ENCODE measurements at regions not wholly inside any gene's neighbourhood (a gene's known extent, or its start where the extent isn't known, plus 50 kb on each side); places are given as distances from the start of the nearest gene placed in this dataset.

GRCh38 chr14:71465316-71465715 lies 466.9 kb upstream of the RGS6 start:
- DNase-seq (ENCODE audit: low read depth, low spot score): no peak

GRCh38 chr14:71466251-71466650 lies 466.0 kb upstream of the RGS6 start:
- no peak for DNase-seq (ENCODE audit: low read depth, low spot score)

GRCh38 chr14:71466946-71467345 lies 465.3 kb upstream of the RGS6 start:
- DNase-seq (ENCODE audit: low read depth, low spot score): no peak

DNA sequence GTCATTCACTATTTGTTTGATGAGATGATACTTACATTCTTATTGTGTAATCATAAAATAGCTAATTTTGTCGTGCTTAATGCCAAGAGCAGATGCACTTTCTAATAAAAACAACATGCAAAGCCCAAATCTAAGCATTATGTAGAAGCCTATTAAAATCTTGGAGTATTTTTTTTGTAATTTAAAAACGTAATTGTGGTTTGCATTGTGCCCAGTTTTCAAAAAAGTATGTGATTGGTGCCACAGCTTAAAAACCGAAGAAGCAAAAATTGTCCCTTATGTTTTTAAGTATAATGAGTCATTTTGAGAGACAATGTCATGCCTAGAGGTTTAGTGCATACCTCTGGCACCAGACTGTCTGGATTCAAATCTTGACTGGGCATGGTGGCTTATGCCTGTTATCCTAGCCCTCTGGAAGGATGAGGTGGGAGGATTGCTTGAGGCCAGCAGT lies 464.8 kb upstream of the RGS6 start:
- no peak for DNase-seq (ENCODE audit: low read depth, low spot score)

DNA sequence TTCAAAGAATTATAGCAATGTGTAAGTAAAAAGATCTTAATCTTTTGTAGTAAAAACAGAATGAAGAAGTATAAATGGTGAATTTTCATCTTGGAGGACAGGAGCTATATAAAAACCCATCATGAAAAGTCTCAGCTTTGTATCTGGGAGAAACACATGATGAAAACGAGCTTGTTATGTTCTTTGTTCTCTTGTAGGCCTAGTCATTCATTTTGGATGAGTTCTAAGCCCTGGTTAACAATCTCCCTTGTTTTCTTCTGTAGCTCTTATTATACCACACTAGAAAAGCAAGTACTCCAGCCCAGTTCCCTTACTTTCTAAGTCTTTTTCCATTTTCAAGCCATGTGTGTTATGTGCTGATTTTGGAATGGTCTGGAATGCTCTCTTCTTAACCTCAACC lies 463.5 kb upstream of the RGS6 start:
- no peak for DNase-seq (ENCODE audit: low read depth, low spot score)

GRCh38 chr14:71469643-71470335 lies 462.4 kb upstream of the RGS6 start:
- no peak for DNase-seq (ENCODE audit: low read depth, low spot score)

GRCh38 chr14:71471634-71472355 lies 460.4 kb upstream of the RGS6 start:
- no peak for DNase-seq (ENCODE audit: low read depth, low spot score)

DNA sequence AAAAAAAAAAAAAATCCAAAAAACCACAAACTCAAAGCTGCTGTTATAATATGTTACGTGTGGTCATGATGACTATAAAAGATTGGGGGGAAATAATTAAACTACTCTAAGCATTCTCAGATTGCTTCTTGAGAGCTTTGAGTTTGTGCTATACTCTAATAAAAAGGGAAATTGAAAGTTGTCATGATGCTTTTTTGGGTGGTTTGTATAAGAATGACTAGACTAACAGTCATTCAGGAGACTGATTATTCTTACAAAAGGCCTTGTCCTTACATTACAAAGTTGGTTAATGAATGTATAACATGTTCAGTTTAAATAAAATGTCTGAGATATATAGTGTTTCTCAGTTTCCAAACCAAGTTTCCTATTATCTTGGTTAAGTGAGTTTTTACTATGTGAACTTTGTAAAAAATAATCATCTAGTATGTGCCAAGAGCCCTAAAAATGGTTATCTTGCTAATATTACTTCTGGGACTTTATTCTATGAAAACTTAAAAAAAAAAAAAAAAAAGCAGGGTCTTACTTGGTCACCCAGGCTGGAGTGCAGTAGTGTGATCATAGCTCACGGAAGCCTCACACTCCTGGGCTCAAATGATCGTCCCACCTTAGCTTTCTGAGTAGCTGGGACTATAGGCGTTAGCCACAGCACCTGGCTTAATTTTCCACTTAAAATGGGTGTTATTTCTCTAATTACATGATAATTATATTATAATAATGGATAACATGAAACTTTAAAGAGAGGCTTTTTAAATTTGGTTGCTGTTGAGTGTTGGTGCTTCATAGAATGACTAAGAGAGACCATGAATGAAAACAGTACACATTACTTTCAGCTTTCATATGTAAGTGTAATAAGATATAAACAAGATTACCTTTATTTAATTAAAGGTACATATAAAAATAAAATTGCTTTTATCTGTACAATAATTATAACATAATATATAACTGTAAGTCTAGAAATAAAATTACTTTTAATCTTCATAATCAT lies 459.6 kb upstream of the RGS6 start:
- DNase-seq (ENCODE audit: low read depth, low spot score): no peak

DNA sequence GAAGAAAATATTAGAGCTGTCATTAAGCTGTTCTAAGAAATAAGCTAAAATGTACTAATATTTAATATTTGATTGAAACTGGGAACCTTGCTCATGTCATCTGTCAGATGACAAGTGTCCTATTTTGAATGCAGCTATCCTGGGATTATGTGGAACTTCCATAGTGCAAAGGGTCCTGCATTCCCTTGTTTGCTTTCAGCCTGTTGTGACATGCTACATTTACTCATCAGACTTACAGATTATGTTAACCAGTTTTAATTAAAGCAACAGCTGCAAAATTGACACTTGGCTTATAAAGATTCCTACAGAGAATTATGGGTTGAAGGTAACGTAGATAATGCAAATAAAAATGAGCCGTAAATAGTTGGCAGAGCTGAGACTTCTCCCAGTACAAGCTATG lies 458.4 kb upstream of the RGS6 start:
- DNase-seq (ENCODE audit: low read depth, low spot score): no peak

DNA sequence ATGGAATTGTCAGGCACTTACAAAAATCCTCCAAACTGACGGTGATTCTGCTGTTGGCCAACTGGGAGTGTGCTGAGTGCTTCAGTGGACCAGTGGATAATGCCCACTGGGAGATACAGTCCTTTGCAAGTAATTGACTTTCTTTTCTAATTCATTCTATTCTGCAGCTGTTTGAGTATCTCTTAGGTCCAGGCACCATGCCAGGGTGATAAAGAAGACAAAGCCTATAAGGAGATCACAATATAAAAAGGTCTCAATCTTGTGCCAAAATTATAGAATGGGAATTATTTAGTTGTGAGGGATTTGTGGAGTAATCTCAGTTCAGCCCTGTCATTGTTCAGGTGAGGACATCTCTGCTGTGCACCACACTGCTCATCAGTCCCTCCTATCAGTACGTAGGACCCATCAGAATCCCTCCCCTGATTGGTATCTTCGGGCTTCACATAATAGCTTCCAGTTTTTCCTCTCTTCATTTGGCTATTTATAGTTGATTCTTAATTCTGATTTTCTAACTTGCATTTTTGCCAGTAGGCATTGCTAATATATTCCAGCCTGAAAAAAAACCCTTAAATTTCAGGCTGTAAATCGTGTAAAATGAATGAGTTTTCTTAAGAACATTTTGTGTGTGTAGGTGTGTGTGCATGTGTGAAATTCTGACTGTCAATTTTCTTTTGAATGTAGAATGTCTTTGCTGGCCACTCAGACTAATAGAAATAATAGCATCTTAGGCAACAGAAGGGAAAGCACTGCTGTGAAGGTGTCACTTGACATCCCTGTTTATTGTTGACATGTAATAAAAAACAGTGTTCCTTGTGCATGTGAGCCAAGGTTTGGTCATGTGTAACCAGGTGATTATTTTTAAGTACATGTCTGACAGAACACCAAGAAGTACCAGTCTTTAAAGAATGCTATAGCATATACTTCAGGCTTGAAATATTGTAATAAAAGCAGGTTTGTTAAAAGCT lies 457.6 kb upstream of the RGS6 start:
- DNase-seq (ENCODE audit: low read depth, low spot score): no peak

- DNase-seq (ENCODE audit: low read depth, low spot score): no peak
Measured at GRCh38 chr14:71475916-71476315, 456.3 kb upstream of the RGS6 start.

- DNase-seq (ENCODE audit: low read depth, low spot score): no peak
Measured at GRCh38 chr14:71478542-71478941, 453.7 kb upstream of the RGS6 start.

- no peak for DNase-seq (ENCODE audit: low read depth, low spot score)
Measured at GRCh38 chr14:71481021-71481654, 451.1 kb upstream of the RGS6 start.

- DNase-seq (ENCODE audit: low read depth, low spot score): no peak
Measured at GRCh38 chr14:71482671-71483070, 449.6 kb upstream of the RGS6 start.

GRCh38 chr14:71483154-71483553 lies 449.1 kb upstream of the RGS6 start:
- DNase-seq (ENCODE audit: low read depth, low spot score): no peak

- DNase-seq (ENCODE audit: low read depth, low spot score): no peak
Measured at GRCh38 chr14:71485833-71486232, 446.4 kb upstream of the RGS6 start.

DNA sequence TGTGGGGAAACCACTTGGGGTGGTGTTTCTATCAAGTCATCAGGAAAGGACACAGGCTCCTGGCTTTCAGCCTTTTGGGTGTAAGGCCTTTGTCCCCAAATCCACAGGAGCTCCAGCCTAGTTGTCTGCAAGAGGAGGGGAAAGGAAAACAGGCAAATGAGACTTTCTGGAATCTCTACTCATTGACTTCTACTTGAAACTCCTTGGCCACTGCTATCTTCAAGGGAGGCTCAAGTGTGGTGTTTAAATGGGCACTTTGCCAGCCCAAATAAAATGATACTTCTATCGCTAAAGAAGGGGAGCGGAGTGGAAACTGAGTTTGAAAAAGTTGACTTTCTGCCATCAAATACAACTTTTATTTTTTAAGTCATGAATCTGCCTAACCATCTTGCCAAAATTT lies 445.9 kb upstream of the RGS6 start:
- DNase-seq (ENCODE audit: low read depth, low spot score): no peak

GRCh38 chr14:71487449-71487848 lies 444.8 kb upstream of the RGS6 start:
- DNase-seq (ENCODE audit: low read depth, low spot score): no peak

DNA sequence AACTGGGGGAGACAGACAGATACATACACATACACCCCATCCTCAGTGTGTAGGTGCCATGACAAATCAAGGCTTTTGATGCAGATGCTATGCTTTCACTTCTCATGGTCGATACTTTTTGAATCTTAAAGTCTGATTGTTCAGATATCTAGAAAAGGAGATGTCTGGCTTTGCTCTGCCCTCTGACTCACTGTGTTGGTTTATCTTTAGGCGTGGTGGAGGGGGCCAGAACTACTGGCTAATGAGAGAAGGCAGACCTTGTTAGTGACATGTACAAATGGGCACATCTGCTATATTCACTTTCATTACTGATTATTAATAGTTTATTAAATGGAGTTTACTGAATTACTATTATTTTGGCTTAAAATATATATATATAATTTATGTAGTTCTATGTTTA lies 444.3 kb upstream of the RGS6 start:
- no peak for DNase-seq (ENCODE audit: low read depth, low spot score)

- no peak for DNase-seq (ENCODE audit: low read depth, low spot score)
Measured at GRCh38 chr14:71488703-71489191, 443.5 kb upstream of the RGS6 start.

All from activated naive CD8-positive, alpha-beta T cell treated with anti-CD3 and anti-CD28 coated beads, Interleukin-2, amount 50 U/mL, for 16 hours (primary cell).